SK-N-SH (cell line): ENCODE measurements at regions not wholly inside any gene's neighbourhood (a gene's known extent, or its start where the extent isn't known, plus 50 kb on each side); places are given as distances from the start of the nearest gene placed in this dataset.

ENCODE experiments used
- CHD2 ChIP-seq: fragments of 150-350 bp; IDR thresholded peaks from 2 replicates; pipeline ENCODE4 v1.6.1; 2018; ENCODE audit warnings: low read length; ENCODE audit not compliant: partially characterized antibody
- CTCF ChIP-seq: fragments of 200-600 bp; sonication (generic); IDR thresholded peaks from 2 replicates; pipeline ENCODE4 v1.6.1; 2017; ENCODE audit warnings: antibody characterized with exemption, mild to moderate bottlenecking, moderate library complexity
- EP300 ChIP-seq, 2 experiments: IDR thresholded peaks; 2 replicates each; pipeline versions ENCODE4 v1.4.0 to v1.6.1; 2012; ENCODE audit warnings: borderline replicate concordance in 1 of 2, low read depth in 1 of 2, low read length in 1 of 2
- FOXM1 ChIP-seq: IDR thresholded peaks from 2 replicates; pipeline ENCODE4 v1.4.0; 2012; ENCODE audit warnings: low read depth, mild to moderate bottlenecking
- GATA2 ChIP-seq: sonication (generic); formaldehyde crosslinking; IDR thresholded peaks from 2 replicates; pipeline ENCODE4 v1.5.0; 2020; ENCODE audit warnings: mild to moderate bottlenecking, missing genetic modification reagents
- NRF1 ChIP-seq: IDR thresholded peaks from 2 replicates; pipeline ENCODE4 v1.6.1; 2012; ENCODE audit warnings: low read depth, mild to moderate bottlenecking, low read length
- POLR2AphosphoS5 ChIP-seq: IDR thresholded peaks from 2 replicates; pipeline ENCODE4 v1.6.1; 2012; ENCODE audit warnings: low read depth, low read length
- RAD21 ChIP-seq: IDR thresholded peaks from 2 replicates; pipeline ENCODE4 v1.6.1; 2012; ENCODE audit warnings: mild to moderate bottlenecking, low read length
- RFX5 ChIP-seq: IDR thresholded peaks from 2 replicates; pipeline ENCODE4 v1.6.1; 2012; ENCODE audit warnings: mild to moderate bottlenecking, improper control_type of control experiment, low read length
- SMC3 ChIP-seq: IDR thresholded peaks from 2 replicates; pipeline ENCODE4 v1.6.1; 2012; ENCODE audit warnings: low read depth, low read length, improper control_type of control experiment
- TAF1 ChIP-seq: IDR thresholded peaks from 2 replicates; pipeline ENCODE4 v1.6.1; 2012; ENCODE audit warnings: low read depth, mild to moderate bottlenecking, low read length, moderate library complexity, borderline replicate concordance
- USF1 ChIP-seq: IDR thresholded peaks from 2 replicates; pipeline ENCODE4 v1.4.0; 2012; ENCODE audit warnings: low read depth, borderline replicate concordance
- USF2 ChIP-seq: fragments of 150-350 bp; IDR thresholded peaks from 2 replicates; pipeline ENCODE4 v1.6.1; 2017; ENCODE audit warnings: antibody characterized with exemption, low read length, low read depth, borderline replicate concordance

GRCh38 chr13:44784708-44785080 is 204.6 kb downstream of the NUFIP1 start:
- no peak for TF ChIP-seq TAF1
- no peak for TF ChIP-seq RFX5
- no peak for TF ChIP-seq CHD2
- no peak for TF ChIP-seq SMC3
- no peak for TF ChIP-seq USF1
- no peak for TF ChIP-seq CTCF
- no peak for TF ChIP-seq FOXM1
- no peak for TF ChIP-seq EP300 (IDR thresholded peaks at IDR 0.05; ENCODE audit: borderline replicate concordance in 1 of 2, low read depth in 1 of 2, low read length in 1 of 2)
- no peak for TF ChIP-seq USF2
- TF ChIP-seq POLR2AphosphoS5 = no peak
- TF ChIP-seq RAD21 = no peak
- TF ChIP-seq GATA2 (CRISPR knock-in tag) = no peak
- TF ChIP-seq NRF1 = no peak
